ENCODE measurements at regions not wholly inside any gene's neighbourhood (a gene's known extent, or its start where the extent isn't known, plus 50 kb on each side); places are given as distances from the start of the nearest gene placed in this dataset.

DNA sequence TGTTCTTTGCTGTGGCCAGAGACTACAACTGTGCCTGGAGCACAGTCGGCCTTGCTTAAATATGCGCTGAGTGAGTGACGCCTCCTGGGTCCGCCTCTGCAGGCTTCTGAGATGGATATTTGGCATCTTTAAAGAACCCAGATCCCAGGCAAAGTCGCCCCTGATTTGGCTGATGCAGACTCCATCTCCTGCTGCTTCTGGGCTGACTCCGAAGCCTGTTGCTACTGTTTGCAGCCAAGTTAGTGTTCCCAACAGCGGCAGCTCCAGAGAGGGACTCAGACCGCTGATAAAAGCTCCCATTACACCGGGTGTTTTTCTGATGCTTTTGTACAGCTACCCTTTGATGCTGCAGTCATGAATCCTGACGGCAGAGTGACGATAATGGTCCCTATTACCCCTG lies 83.0 kb upstream of the SULF2 start:
- no peak overlapping the region for H3K27ac ChIP-seq
- H3K4me3 ChIP-seq = no peak overlapping the region
- DNase-seq (ENCODE audit: low spot score) = no peak
- TF ChIP-seq, protein P1, sequence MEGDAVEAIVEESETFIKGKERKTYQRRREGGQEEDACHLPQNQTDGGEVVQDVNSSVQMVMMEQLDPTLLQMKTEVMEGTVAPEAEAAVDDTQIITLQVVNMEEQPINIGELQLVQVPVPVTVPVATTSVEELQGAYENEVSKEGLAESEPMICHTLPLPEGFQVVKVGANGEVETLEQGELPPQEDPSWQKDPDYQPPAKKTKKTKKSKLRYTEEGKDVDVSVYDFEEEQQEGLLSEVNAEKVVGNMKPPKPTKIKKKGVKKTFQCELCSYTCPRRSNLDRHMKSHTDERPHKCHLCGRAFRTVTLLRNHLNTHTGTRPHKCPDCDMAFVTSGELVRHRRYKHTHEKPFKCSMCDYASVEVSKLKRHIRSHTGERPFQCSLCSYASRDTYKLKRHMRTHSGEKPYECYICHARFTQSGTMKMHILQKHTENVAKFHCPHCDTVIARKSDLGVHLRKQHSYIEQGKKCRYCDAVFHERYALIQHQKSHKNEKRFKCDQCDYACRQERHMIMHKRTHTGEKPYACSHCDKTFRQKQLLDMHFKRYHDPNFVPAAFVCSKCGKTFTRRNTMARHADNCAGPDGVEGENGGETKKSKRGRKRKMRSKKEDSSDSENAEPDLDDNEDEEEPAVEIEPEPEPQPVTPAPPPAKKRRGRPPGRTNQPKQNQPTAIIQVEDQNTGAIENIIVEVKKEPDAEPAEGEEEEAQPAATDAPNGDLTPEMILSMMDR (IDR thresholded peaks at IDR 0.05) = no peak

- DNase-seq (ENCODE audit: low spot score) = no peak
- H3K27ac ChIP-seq = no peak overlapping the region
- TF ChIP-seq, protein P1 (IDR thresholded peaks at IDR 0.05) = no peak
- H3K4me3 ChIP-seq = no peak overlapping the region
These were observed 82.5 kb upstream of the SULF2 start for GRCh38 chr20:47867831-47868230.

- TF ChIP-seq, protein P1 (IDR thresholded peaks at IDR 0.05) = no peak
- no peak overlapping the region for H3K4me3 ChIP-seq
- no peak overlapping the region for H3K27ac ChIP-seq
- no peak for DNase-seq (ENCODE audit: low spot score)
These were observed 81.2 kb upstream of the SULF2 start for GRCh38 chr20:47866480-47866879.

DNA sequence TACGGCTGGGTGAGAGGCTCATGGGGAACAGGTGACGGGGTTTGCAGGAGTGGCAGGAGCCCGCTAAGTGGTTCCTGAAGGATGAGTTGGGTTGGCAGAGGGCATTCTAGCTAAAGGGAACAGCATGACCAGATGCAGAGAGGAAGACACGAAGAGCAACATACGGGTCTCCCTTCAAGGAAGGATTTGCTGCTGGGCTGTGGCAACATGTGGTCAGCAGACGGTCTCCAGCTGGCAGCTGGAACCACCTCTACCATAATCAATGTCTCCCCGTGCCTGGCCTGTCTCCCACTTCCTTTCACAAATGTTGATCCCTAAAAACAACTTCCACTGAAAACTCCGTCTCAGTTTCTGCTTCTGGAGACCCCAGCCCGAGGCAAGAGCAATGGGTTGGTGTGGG lies 80.6 kb upstream of the SULF2 start:
- no peak overlapping the region for H3K4me3 ChIP-seq
- DNase-seq (ENCODE audit: low spot score) = no peak
- H3K27ac ChIP-seq = no peak overlapping the region
- TF ChIP-seq, protein P1 (IDR thresholded peaks at IDR 0.05) = no peak

GRCh38 chr20:47865451-47865850 lies 80.2 kb upstream of the SULF2 start:
- no peak for DNase-seq (ENCODE audit: low spot score)
- TF ChIP-seq, protein P1 (IDR thresholded peaks at IDR 0.05) = no peak
- no peak overlapping the region for H3K4me3 ChIP-seq
- no peak overlapping the region for H3K27ac ChIP-seq

DNA sequence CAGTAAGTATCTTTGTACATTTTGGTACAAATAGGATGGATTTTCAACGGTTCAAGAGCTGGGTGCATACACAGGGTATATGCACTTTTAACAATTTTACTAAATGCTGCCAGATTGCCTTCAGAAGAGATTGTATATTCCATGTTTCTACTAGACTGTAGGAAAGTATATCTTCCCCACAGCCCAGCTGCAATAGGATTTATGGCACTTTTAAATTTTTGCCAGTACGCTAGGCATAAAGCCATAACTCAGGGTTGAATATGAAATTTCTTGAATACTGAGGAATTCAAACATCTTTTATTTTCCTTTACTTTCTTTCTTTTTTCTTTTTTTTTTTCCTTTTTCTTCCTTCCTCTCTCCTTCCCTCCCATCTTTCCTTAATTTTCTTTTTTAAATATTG lies 78.7 kb upstream of the SULF2 start:
- TF ChIP-seq, protein P1 (IDR thresholded peaks at IDR 0.05) = no peak
- DNase-seq (ENCODE audit: low spot score) = no peak
- Histone ChIP-seq H3K27ac (no peak overlapping the region), H3K4me3 (no peak overlapping the region)

DNA sequence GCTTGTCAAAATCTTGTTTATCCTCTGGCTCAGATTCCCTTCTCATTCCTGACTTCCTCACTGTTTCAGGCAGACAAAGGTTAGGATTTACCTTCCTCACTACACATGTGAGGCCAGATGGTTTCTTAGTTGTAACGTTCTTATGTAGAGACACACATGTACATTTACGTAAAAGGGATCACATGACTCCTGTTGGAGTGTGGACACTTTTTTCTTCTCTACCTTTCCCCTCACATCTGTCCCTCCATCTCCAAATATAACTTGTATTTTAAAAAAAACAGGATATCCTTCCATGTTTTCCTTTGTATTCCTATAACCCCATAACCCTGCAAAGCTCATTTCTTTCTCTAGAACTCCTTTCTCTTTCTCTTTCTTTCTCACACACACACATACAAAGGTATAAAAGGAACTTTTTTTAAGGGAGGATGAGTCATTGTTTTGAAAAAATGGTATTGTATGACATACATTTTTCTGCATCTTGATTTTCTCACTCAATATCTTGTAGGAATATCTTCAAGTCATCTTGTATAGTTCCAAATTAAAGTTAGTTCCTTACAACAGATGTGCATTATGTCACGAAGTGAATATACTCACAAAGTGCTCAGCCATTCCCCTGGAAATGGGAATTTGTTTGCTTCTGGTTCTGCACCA lies 78.2 kb upstream of the SULF2 start:
- no peak for DNase-seq (ENCODE audit: low spot score)

More for the DNA sequence above, 78.2 kb upstream of the SULF2 start:
- no peak overlapping the region for H3K4me3 ChIP-seq
- H3K27ac ChIP-seq = no peak overlapping the region
- TF ChIP-seq, protein P1 (IDR thresholded peaks at IDR 0.05) = no peak
